Esophagus muscularis mucosa (tissue), 4 donors: ENCODE measurements at regions not wholly inside any gene's neighbourhood (a gene's known extent, or its start where the extent isn't known, plus 50 kb on each side); places are given as distances from the start of the nearest gene placed in this dataset.

Experiments used
- DNase-seq: peaks from one replicate; pipeline ENCODE4 v3.0.0-alpha.2; 2017; ENCODE audit errors: extremely low spot score
- H3K27ac ChIP-seq, 4 donors: fragments of 200-600 bp; sonication (generic); replicated peaks in 1 of 4; 1 replicate in 3 of 4; 2 replicates in 1 of 4; pipeline ENCODE4 v1.5.1; 2016 to 2019; ENCODE audit warnings: mild to moderate bottlenecking in 1 of 4
- H3K27me3 ChIP-seq, 4 donors: fragments of 200-600 bp; sonication (generic); one replicate each; pipeline versions ENCODE4 v1.5.1 to v1.6.0; 2016 to 2019
- H3K36me3 ChIP-seq, 4 donors: fragments of 200-600 bp; sonication (generic); one replicate each; pipeline ENCODE4 v1.5.1; 2016 to 2019
- H3K4me1 ChIP-seq, 4 donors: fragments of 200-600 bp; sonication (generic); one replicate each; pipeline ENCODE4 v1.5.1; 2016 to 2019
- H3K4me3 ChIP-seq, 4 donors: fragments of 200-600 bp; sonication (generic); 1 replicate in 2 of 4; 2 replicates in 2 of 4; pipeline ENCODE4 v1.5.1; 2016 to 2019; ENCODE audit warnings: mild to moderate bottlenecking in 4 of 4, moderate library complexity in 1 of 4
- H3K9me3 ChIP-seq, 4 donors: fragments of 200-600 bp; sonication (generic); 1 replicate in 3 of 4; 2 replicates in 1 of 4; pipeline ENCODE4 v1.5.1; 2016 to 2019
- EP300 ChIP-seq: sonication (generic); formaldehyde crosslinking; IDR thresholded peaks from one replicate; pipeline ENCODE4 v1.6.1; 2017; ENCODE audit warnings: antibody characterized with exemption
- POLR2A ChIP-seq: fragments of 450-650 bp; IDR thresholded peaks from one replicate; pipeline ENCODE4 v1.6.1; 2017; ENCODE audit warnings: antibody characterized with exemption, moderate library complexity, mild to moderate bottlenecking, low read depth
- POLR2AphosphoS5 ChIP-seq, 2 donors: sonication (generic); formaldehyde crosslinking; IDR thresholded peaks; one replicate each; pipeline ENCODE4 v1.6.1; 2017; ENCODE audit warnings: antibody characterized with exemption in 2 of 2
- WGBS: methylation state at CpG from one replicate; pipeline ENCODE4 v1.1.5; 2018; 5-methylcytosine and 5-hydroxymethylcytosine counted together
- intact Hi-C: fragments of 100-400 bp; cut with DNase I; formaldehyde crosslinking; loops from one replicate; pipeline ENCODE4 v1.15.1; 2023
- TF ChIP-seq, protein P1 (sequence below), 3 experiments: fragments of 200-600 bp in 2 of 3; fragments of 450-650 bp in 1 of 3; sonication (generic) in 2 of 3; IDR thresholded peaks; one replicate each; pipeline ENCODE4 v1.5.1; 2017 to 2019; ENCODE audit warnings: antibody characterized with exemption in 3 of 3, mild to moderate bottlenecking in 2 of 3, moderate library complexity in 1 of 3

DNA sequence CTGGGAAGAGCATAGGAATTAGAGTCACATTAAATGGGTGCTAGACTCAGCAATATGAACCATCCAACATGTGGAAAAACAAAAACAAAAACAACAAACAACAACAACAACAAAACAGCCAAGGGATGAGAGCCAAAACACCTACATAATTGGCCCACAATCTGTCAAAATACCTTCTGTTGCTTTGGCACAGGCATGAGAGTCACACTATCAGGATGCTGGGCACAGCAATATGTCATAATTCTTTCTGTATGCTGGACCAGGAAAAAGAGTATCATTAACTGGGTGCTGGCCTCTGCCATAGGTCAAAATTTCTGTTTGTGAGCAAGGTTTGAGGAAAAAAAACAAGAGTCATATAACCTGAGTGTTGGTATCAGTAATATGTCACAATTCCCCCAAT, 979.1 kb upstream of the TSPY4 start:
- no peak for DNase-seq
- no peak for TF ChIP-seq POLR2A
- TF ChIP-seq, protein P1, sequence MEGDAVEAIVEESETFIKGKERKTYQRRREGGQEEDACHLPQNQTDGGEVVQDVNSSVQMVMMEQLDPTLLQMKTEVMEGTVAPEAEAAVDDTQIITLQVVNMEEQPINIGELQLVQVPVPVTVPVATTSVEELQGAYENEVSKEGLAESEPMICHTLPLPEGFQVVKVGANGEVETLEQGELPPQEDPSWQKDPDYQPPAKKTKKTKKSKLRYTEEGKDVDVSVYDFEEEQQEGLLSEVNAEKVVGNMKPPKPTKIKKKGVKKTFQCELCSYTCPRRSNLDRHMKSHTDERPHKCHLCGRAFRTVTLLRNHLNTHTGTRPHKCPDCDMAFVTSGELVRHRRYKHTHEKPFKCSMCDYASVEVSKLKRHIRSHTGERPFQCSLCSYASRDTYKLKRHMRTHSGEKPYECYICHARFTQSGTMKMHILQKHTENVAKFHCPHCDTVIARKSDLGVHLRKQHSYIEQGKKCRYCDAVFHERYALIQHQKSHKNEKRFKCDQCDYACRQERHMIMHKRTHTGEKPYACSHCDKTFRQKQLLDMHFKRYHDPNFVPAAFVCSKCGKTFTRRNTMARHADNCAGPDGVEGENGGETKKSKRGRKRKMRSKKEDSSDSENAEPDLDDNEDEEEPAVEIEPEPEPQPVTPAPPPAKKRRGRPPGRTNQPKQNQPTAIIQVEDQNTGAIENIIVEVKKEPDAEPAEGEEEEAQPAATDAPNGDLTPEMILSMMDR (IDR thresholded peaks at IDR 0.05), result no peak
- TF ChIP-seq POLR2AphosphoS5 (IDR thresholded peaks at IDR 0.05), result no peak
- TF ChIP-seq EP300, result no peak
- Histone ChIP-seq H3K4me1 (no peaks in the 10 kb centered on the region), H3K4me3 (no peak overlapping the region), H3K36me3 (no peaks in the 10 kb centered on the region), H3K27ac (no peak overlapping the region), H3K9me3 (no peaks in the 10 kb centered on the region), H3K27me3 (no peaks in the 10 kb centered on the region)
- intact Hi-C loops, result no loop called here

DNA sequence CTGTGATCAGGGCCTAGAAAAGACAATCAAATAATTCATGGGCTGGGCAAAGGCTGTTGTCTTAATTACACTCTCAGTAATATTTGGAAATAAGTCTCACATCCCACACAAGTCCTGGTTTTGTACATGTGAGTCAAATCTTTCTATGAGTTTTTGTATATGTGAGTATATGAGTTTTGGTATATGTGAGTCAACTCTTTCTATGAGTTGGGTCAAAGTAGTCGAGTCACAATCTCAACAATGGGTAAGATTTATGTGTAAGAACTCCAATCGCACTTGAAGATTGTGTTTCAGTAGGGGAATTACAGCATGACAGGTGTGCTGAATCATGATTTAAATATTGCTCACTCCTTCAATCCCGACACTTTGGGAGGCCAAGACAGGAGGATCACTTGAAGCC, 975.5 kb upstream of the TSPY4 start:
- WGBS, result no CpG with 5 or more reads among the region's 3 CpGs
- no peak for DNase-seq
- no peaks in the 10 kb centered on the region for H3K4me1 ChIP-seq
- H3K9me3 ChIP-seq, result no peaks in the 10 kb centered on the region
- H3K4me3 ChIP-seq, result no peak overlapping the region
- intact Hi-C loops, result no loop called here
- no peak overlapping the region for H3K27ac ChIP-seq
- no peaks in the 10 kb centered on the region for H3K27me3 ChIP-seq
- TF ChIP-seq, protein P1 (IDR thresholded peaks at IDR 0.05), result no peak
- TF ChIP-seq EP300, result no peak
- TF ChIP-seq POLR2AphosphoS5 (IDR thresholded peaks at IDR 0.05), result no peak
- no peaks in the 10 kb centered on the region for H3K36me3 ChIP-seq

DNA sequence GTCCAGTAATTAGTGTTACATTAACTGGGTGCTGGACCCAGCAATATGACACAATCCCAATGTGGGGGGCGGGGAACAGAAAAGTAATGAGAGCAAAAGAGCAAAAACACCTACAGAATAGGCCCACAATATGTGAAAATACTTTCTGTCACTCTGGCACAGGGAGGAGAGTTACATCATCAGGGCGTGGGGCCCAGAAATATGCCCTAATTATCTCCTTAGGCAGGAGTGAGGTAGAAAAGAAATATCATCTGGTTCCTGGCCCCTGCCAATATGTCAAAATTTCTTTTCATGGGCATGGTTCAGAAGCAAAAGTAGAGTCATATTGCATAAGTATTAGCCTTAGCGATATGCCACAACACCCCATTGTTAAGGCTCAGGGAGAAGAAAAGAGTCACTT, 959.8 kb upstream of the TSPY4 start:
- TF ChIP-seq, protein P1 (IDR thresholded peaks at IDR 0.05), result no peak
- TF ChIP-seq POLR2A (no peak), EP300 (no peak), POLR2AphosphoS5 (IDR thresholded peaks at IDR 0.05) (no peak)
- Histone ChIP-seq H3K4me3 (no peak overlapping the region), H3K4me1 (no peaks in the 10 kb centered on the region), H3K36me3 (no peaks in the 10 kb centered on the region), H3K9me3 (no peaks in the 10 kb centered on the region), H3K27me3 (no peaks in the 10 kb centered on the region), H3K27ac (no peak overlapping the region)
- no CpG with 5 or more reads among the region's 3 CpGs for WGBS
- no peak for DNase-seq
- intact Hi-C loops, result no loop called here

DNA sequence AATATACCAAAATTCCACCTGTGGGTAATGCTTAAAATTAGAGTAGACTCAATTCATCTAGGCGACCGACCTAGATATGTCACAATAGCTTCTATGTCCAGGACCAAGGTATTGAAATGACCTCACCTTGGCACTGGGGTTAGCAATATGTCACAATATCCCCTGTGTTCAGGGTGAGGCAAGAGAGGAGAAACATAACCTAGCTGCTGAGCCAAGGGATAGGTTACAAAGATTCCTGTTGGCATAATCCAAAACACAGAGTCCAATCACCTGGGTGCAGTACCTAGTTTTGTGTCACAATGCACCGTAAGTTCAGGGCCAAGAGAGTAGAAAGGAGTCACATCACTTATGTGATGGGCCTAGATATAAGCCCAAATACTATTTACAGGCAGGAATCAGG, 957.5 kb upstream of the TSPY4 start:
- Histone ChIP-seq H3K36me3 (no peaks in the 10 kb centered on the region), H3K4me3 (no peak overlapping the region), H3K4me1 (no peaks in the 10 kb centered on the region), H3K27ac (no peak overlapping the region), H3K27me3 (no peaks in the 10 kb centered on the region), H3K9me3 (no peaks in the 10 kb centered on the region)
- WGBS, result no CpG with 5 or more reads among the region's 3 CpGs
- DNase-seq, result no peak
- no peak for TF ChIP-seq POLR2AphosphoS5 (IDR thresholded peaks at IDR 0.05)
- TF ChIP-seq POLR2A, result no peak
- TF ChIP-seq, protein P1 (IDR thresholded peaks at IDR 0.05), result no peak
- no peak for TF ChIP-seq EP300
- intact Hi-C loops, result no loop called here

DNA sequence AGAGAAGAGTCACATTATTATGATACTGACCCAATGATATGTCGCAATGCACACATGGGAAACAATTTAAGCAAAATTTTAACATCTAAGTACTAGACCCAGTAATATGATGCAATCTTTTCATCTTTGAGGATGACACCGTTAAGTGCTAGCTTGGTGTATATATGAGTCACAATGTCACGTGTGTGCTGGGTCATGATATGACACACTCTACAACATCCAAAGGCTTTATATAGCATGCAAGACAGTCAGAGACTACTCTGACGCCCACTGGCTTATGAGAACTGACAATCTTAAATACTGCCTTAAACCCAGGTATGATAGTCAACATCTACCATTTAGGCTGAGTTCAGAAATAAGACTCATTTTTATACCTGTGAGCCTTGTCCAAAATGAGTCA, 955.8 kb upstream of the TSPY4 start:
- intact Hi-C loops, result no loop called here
- H3K36me3 ChIP-seq, result no peaks in the 10 kb centered on the region
- no peak overlapping the region for H3K4me3 ChIP-seq
- H3K4me1 ChIP-seq, result no peaks in the 10 kb centered on the region
- no CpG with 5 or more reads among the region's 4 CpGs for WGBS
- TF ChIP-seq EP300 (no peak), POLR2AphosphoS5 (IDR thresholded peaks at IDR 0.05) (no peak)
- TF ChIP-seq, protein P1 (IDR thresholded peaks at IDR 0.05), result no peak
- H3K27ac ChIP-seq, result no peak overlapping the region
- no peaks in the 10 kb centered on the region for H3K9me3 ChIP-seq
- DNase-seq, result no peak
- no peaks in the 10 kb centered on the region for H3K27me3 ChIP-seq
